A673 (cell line): ENCODE measurements at regions not wholly inside any gene's neighbourhood (a gene's known extent, or its start where the extent isn't known, plus 50 kb on each side); places are given as distances from the start of the nearest gene placed in this dataset.
"Not testable (repeated sequence)": the region's sequence is repeated elsewhere in the genome, so short reads cannot be mapped to it uniquely, and the experiment has no call there.

Experiments
- BruUV-seq: library from RNA; stranded (reverse); fragments of 400-500 nt; replicated peaks from 2 replicates; lab custom pipeline; 2021; lab: Mats Ljungman, UMichigan
- CTCF ChIA-PET: fragments of 300-600 bp; sonication (Branson Sonifier 250); formaldehyde crosslinking; loops from one replicate; lab custom pipeline; 2022; ENCODE audit warnings: antibody characterized with exemption; lab: Charles Lee
- POLR2A ChIA-PET: fragments of 300-600 bp; sonication (Branson Sonifier 250); formaldehyde crosslinking; loops from one replicate; lab custom pipeline; 2022; ENCODE audit warnings: antibody characterized with exemption; ENCODE audit not compliant: low non-redundant PET; lab: Charles Lee
- DNase-seq: peaks from one replicate; pipeline ENCODE4 v3.0.0-alpha.2; 2015; ENCODE audit warnings: low spot score
- H3K27ac ChIP-seq: fragments of 200-600 bp; sonication (generic); 2 replicates; pipeline ENCODE4 v1.5.1; 2016; ENCODE audit warnings: mixed run types, low read depth, mild to moderate bottlenecking, mixed read lengths, antibody characterized with exemption, low read length; ENCODE audit not compliant: poor library complexity, severe bottlenecking
- H3K27me3 ChIP-seq: fragments of 200-600 bp; sonication (generic); replicated peaks from 2 replicates; pipeline ENCODE4 v1.6.1; 2017; ENCODE audit warnings: mixed run types, low read depth, mild to moderate bottlenecking, mixed read lengths, antibody characterized with exemption, low read length; ENCODE audit not compliant: insufficient read depth, poor library complexity
- H3K36me3 ChIP-seq: fragments of 200-600 bp; sonication (generic); 2 replicates; pipeline ENCODE4 v1.6.1; 2016; ENCODE audit warnings: mixed run types, mild to moderate bottlenecking, mixed read lengths, antibody characterized with exemption, low read length; ENCODE audit not compliant: insufficient read depth, poor library complexity, severe bottlenecking
- H3K4me1 ChIP-seq: fragments of 200-600 bp; sonication (generic); 2 replicates; pipeline ENCODE4 v1.6.1; 2017; ENCODE audit warnings: mixed run types, mild to moderate bottlenecking, mixed read lengths, antibody characterized with exemption, low read length; ENCODE audit not compliant: insufficient read depth, poor library complexity, severe bottlenecking
- H3K4me3 ChIP-seq: fragments of 200-600 bp; sonication (generic); 2 replicates; pipeline ENCODE4 v1.5.1; 2016; ENCODE audit warnings: low read depth, mixed run types, mild to moderate bottlenecking, mixed read lengths, low read length; ENCODE audit not compliant: poor library complexity, severe bottlenecking
- H3K9me3 ChIP-seq: fragments of 200-600 bp; sonication (generic); 2 replicates; pipeline ENCODE4 v1.6.1; 2016; ENCODE audit warnings: mixed run types, low read depth, mild to moderate bottlenecking, mixed read lengths, antibody characterized with exemption, low read length; ENCODE audit not compliant: poor library complexity, severe bottlenecking
- intact Hi-C: fragments of 100-400 bp; cut with micrococcal nuclease; formaldehyde crosslinking; loops from one replicate; pipeline ENCODE4 v1.10.0; 2022; ENCODE audit not compliant: unreplicated experiment

DNA sequence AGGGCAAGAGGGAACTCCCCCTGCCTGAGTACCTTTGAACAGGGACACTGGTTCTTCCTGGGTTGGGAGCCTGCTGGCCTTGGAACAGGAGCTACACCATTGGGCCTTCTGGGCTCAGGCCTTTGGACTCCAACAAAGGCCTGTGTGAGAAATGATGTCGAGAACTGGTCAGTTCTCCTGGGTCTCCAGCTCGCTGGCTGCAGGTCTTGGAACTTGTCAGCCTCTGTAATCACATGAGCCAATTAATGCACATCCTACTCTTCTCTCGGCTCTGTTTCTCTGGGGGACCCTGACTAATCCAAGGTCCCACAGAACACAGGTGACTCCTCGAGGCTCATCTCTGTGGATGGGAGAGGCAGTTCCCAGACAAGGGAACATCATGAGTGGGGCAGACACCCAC, 104.7 kb upstream of the PLGLB2 start:
- H3K27me3 ChIP-seq, intact Hi-C loops, BruUV-seq: not testable (repeated sequence)

GRCh38 chr2:87647737-87648498, 100.0 kb upstream of the PLGLB2 start:
- POLR2A ChIA-PET, CTCF ChIA-PET, H3K4me3 ChIP-seq, DNase-seq, H3K27ac ChIP-seq, H3K27me3 ChIP-seq, H3K4me1 ChIP-seq, BruUV-seq, H3K36me3 ChIP-seq, H3K9me3 ChIP-seq, intact Hi-C loops: not testable (repeated sequence)

More for the DNA sequence above, 104.7 kb upstream of the PLGLB2 start:
- H3K36me3 ChIP-seq, H3K27ac ChIP-seq, CTCF ChIA-PET, DNase-seq, POLR2A ChIA-PET, H3K4me1 ChIP-seq, H3K9me3 ChIP-seq, H3K4me3 ChIP-seq: not testable (repeated sequence)

DNA sequence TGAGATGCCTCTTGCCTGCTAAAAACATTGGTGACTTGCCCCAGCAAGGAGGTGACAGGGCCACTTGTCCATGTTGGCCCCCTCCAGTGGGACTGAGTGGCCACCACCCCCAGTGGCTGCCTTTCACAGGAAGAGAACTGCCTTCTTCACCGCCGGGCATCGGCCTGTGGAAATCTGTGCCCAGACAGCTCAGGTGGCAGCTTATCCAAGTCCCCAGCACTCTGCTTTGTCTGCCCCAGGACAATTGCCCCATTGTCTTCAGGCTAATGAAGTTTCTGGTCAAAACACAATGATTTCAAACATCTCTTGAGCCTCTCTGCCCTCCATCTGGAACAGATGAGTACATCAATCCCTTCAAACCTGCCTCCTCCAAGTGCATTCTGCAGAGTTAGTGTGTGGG, 99.1 kb upstream of the PLGLB2 start:
- intact Hi-C loops, BruUV-seq, H3K4me1 ChIP-seq, DNase-seq, H3K4me3 ChIP-seq, POLR2A ChIA-PET, H3K27me3 ChIP-seq, H3K9me3 ChIP-seq, H3K27ac ChIP-seq, H3K36me3 ChIP-seq, CTCF ChIA-PET: not testable (repeated sequence)

- intact Hi-C loops, POLR2A ChIA-PET, DNase-seq, BruUV-seq, H3K27me3 ChIP-seq, H3K9me3 ChIP-seq, H3K27ac ChIP-seq, H3K4me3 ChIP-seq, CTCF ChIA-PET, H3K4me1 ChIP-seq, H3K36me3 ChIP-seq: not testable (repeated sequence)
Observed at GRCh38 chr2:87649871-87650270, 98.0 kb upstream of the PLGLB2 start.

DNA sequence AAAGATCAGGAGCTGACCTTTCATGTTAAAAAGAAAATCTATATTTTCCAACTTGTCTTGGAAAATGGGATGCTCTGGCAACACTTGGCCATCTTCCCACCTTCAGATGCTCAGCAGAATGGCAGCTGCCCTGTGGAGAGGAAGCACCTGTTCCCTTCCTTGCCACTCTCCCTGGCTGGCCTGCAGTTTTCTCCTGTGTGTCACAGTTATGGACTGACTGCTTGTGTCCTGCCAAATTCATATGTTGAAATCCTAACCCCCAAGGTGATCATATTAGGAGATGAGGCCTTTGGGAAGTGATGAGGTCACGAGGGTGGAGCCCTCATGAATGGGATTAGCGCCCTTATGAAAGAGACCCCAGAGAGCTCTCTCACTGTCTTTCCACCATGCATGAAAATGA, 97.0 kb upstream of the PLGLB2 start:
- DNase-seq, intact Hi-C loops, H3K9me3 ChIP-seq, CTCF ChIA-PET, BruUV-seq, H3K27ac ChIP-seq, H3K27me3 ChIP-seq, POLR2A ChIA-PET, H3K4me1 ChIP-seq, H3K4me3 ChIP-seq, H3K36me3 ChIP-seq: not testable (repeated sequence)

DNA sequence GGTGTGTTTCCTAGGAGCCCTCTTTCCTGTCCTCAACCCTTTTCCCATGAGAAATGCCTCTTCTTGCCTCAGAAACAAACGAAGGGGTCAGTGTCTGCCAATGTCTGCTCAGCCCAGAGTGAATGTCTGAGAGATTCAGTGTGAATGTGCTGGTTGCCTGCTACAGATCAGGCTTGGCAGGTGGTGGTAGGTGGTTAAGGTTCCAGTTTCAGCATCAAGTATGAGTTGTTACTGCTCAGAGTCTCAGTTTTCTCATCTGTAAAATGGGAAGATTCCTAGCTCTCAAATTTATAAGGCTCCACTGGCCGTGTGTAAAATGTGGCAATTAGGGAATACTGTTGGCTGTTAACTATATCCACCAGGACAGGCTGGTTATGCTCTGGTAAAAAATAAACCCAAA, 96.3 kb upstream of the PLGLB2 start:
- H3K36me3 ChIP-seq, CTCF ChIA-PET, H3K9me3 ChIP-seq, H3K27me3 ChIP-seq, H3K4me1 ChIP-seq, intact Hi-C loops, POLR2A ChIA-PET, H3K4me3 ChIP-seq, BruUV-seq, H3K27ac ChIP-seq, DNase-seq: not testable (repeated sequence)

DNA sequence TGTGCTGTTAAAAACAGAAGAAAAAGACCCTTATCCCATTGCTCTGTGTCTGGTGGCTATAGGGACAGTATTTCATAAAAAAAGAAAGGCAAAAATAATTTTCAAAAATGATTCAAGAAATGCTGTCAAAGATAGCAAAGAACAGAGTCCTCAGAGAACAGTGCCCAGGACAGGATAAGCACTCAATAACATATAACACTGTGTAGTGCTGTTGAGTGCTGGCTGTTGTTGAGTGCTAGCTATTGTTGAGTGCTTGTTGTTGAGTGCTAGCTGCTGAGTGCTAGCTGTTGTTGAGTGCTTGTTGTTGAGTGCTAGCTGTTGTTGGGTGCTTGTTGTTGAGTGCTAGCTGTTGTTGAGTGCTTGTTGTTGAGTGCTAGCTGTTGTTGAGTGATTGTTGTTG, 94.5 kb upstream of the PLGLB2 start:
- H3K36me3 ChIP-seq, intact Hi-C loops, POLR2A ChIA-PET, H3K9me3 ChIP-seq, H3K4me3 ChIP-seq, BruUV-seq, H3K27ac ChIP-seq, CTCF ChIA-PET, DNase-seq, H3K27me3 ChIP-seq, H3K4me1 ChIP-seq: not testable (repeated sequence)
